CD4-positive, alpha-beta T cell treated with Interleukin-17A for 4 hours (primary cell): ENCODE measurements at regions not wholly inside any gene's neighbourhood (a gene's known extent, or its start where the extent isn't known, plus 50 kb on each side); places are given as distances from the start of the nearest gene placed in this dataset.
"Not testable (repeated sequence)": the region's sequence is repeated elsewhere in the genome, so short reads cannot be mapped to it uniquely, and the experiment has no call there.

ENCODE experiments used
- DNase-seq: peaks from one replicate; pipeline ENCODE4 v3.0.0-alpha.2; 2020; ENCODE audit warnings: mixed read lengths

- DNase-seq, result no peak
Measured at GRCh38 chr6:1197309-1197708, 114.6 kb upstream of the FOXQ1 start.

- no peak for DNase-seq
Measured at GRCh38 chr6:1191141-1191630, 120.7 kb upstream of the FOXQ1 start.

GRCh38 chr6:1190366-1190765 lies 121.5 kb upstream of the FOXQ1 start:
- no peak for DNase-seq

- no peak for DNase-seq
Measured at GRCh38 chr6:1188199-1188598, 123.7 kb upstream of the FOXQ1 start.

GRCh38 chr6:1187293-1188131 lies 124.4 kb upstream of the FOXQ1 start:
- DNase-seq, result no peak

GRCh38 chr6:1184318-1184717 lies 127.6 kb upstream of the FOXQ1 start:
- no peak for DNase-seq

GRCh38 chr6:1182722-1183521 lies 129.0 kb upstream of the FOXQ1 start:
- DNase-seq, result no peak

- no peak for DNase-seq
Measured at GRCh38 chr6:1181939-1182605, 129.8 kb upstream of the FOXQ1 start.

GRCh38 chr6:1179571-1180459 lies 132.1 kb upstream of the FOXQ1 start:
- no peak for DNase-seq

GRCh38 chr6:1178590-1178989 lies 133.3 kb upstream of the FOXQ1 start:
- DNase-seq, result no peak

- no peak for DNase-seq
Measured at GRCh38 chr6:1176567-1176966, 135.3 kb upstream of the FOXQ1 start.

- DNase-seq, result no peak
Measured at GRCh38 chr6:1175877-1176276, 136.0 kb upstream of the FOXQ1 start.

- no peak for DNase-seq
Measured at GRCh38 chr6:1170794-1171193, 141.1 kb upstream of the FOXQ1 start.

GRCh38 chr6:1164600-1164999 lies 147.3 kb upstream of the FOXQ1 start:
- DNase-seq, result no peak

GRCh38 chr6:1163501-1163900 lies 148.4 kb upstream of the FOXQ1 start:
- DNase-seq, result no peak

- no peak for DNase-seq
Measured at GRCh38 chr6:1162367-1163275, 149.3 kb upstream of the FOXQ1 start.

- DNase-seq, result not testable (repeated sequence)
Measured at GRCh38 chr6:1156411-1156810, 155.5 kb upstream of the FOXQ1 start.

- DNase-seq, result no peak
Measured at GRCh38 chr6:1153696-1154245, 158.1 kb upstream of the FOXQ1 start.

GRCh38 chr6:1146500-1146899 lies 165.4 kb upstream of the FOXQ1 start:
- no peak for DNase-seq

GRCh38 chr6:1145768-1146218 lies 166.1 kb upstream of the FOXQ1 start:
- DNase-seq, result no peak
